HG03457 (cell line): ENCODE measurements at regions not wholly inside any gene's neighbourhood (a gene's known extent, or its start where the extent isn't known, plus 50 kb on each side); places are given as distances from the start of the nearest gene placed in this dataset.

ENCODE experiments used
- ATAC-seq: cut with Tn5 transposase; IDR thresholded peaks from one replicate; pipeline ENCODE4 v1.9.1; 2021; ENCODE audit warnings: moderate number of reproducible peaks; ENCODE audit not compliant: unreplicated experiment

GRCh38 chr4:12881945-12882584 is 602.1 kb downstream of the RAB28 start:
- no peak for ATAC-seq

GRCh38 chr4:12880844-12881243 is 603.3 kb downstream of the RAB28 start:
- no peak for ATAC-seq

GRCh38 chr4:12879496-12879895 is 604.6 kb downstream of the RAB28 start:
- no peak for ATAC-seq

GRCh38 chr4:12875640-12876243 is 608.4 kb downstream of the RAB28 start:
- ATAC-seq: no peak

GRCh38 chr4:12873351-12873750 is 610.8 kb downstream of the RAB28 start:
- no peak for ATAC-seq

- ATAC-seq: no peak
Observed at GRCh38 chr4:12861422-12861821, 622.7 kb downstream of the RAB28 start.

- ATAC-seq: peak; percentile 57
Observed at GRCh38 chr4:12852338-12853307, 631.5 kb downstream of the RAB28 start.

- ATAC-seq: no peak
Observed at GRCh38 chr4:12846368-12846767, 637.8 kb downstream of the RAB28 start.

GRCh38 chr4:12844141-12844540 is 640.0 kb downstream of the RAB28 start:
- no peak for ATAC-seq

- no peak for ATAC-seq
Observed at GRCh38 chr4:12827966-12828365, 656.2 kb downstream of the RAB28 start.

GRCh38 chr4:12791536-12791935 is 692.6 kb downstream of the RAB28 start:
- ATAC-seq: no peak

- ATAC-seq: no peak
Observed at GRCh38 chr4:12787261-12787660, 696.9 kb downstream of the RAB28 start.

- no peak for ATAC-seq
Observed at GRCh38 chr4:12778706-12779105, 705.4 kb downstream of the RAB28 start.

- ATAC-seq: no peak
Observed at GRCh38 chr4:12778191-12778590, 705.9 kb downstream of the RAB28 start.

GRCh38 chr4:12770351-12770750 is 713.8 kb downstream of the RAB28 start:
- no peak for ATAC-seq

- ATAC-seq: no peak
Observed at GRCh38 chr4:12761694-12762093, 722.4 kb downstream of the RAB28 start.

GRCh38 chr4:12747154-12747553 is 737.0 kb downstream of the RAB28 start:
- no peak for ATAC-seq

GRCh38 chr4:12746221-12746620 is 737.9 kb downstream of the RAB28 start:
- no peak for ATAC-seq

- no peak for ATAC-seq
Observed at GRCh38 chr4:12734586-12734985, 749.6 kb downstream of the RAB28 start.

- ATAC-seq: no peak
Observed at GRCh38 chr4:12729384-12729783, 754.8 kb downstream of the RAB28 start.

- no peak for ATAC-seq
Observed at GRCh38 chr4:12724510-12724909, 759.6 kb downstream of the RAB28 start.
